CD4-positive, alpha-beta T cell treated with Interleukin-17A for 4 hours (primary cell): ENCODE measurements at regions not wholly inside any gene's neighbourhood (a gene's known extent, or its start where the extent isn't known, plus 50 kb on each side); places are given as distances from the start of the nearest gene placed in this dataset.
A peak's percentile ranks its signal among the peaks of the same experiment; 100 is the strongest.

Experiments
- DNase-seq: peaks from one replicate; pipeline ENCODE4 v3.0.0-alpha.2; 2020; ENCODE audit warnings: mixed read lengths

DNA sequence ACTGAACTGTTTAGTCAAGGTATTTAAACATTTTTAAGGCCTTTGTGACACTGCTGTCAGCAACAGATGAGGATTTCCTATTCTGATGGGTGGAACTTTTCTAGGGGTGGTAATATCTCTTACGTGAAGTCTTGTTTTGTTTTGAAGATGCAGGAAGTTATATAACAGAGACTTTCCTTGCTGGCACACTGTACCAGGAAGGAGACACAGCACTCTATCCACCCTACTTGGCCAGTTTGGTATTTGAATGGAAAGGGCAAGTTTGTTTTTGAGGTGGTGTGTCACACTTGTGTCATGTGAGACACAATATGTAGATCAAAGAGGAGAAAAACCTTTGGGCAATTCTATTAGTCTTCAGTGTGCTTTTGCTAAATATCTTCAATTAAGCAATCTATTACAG, 51.6 kb upstream of the SRP54 start:
- DNase-seq = peak; percentile 55

DNA sequence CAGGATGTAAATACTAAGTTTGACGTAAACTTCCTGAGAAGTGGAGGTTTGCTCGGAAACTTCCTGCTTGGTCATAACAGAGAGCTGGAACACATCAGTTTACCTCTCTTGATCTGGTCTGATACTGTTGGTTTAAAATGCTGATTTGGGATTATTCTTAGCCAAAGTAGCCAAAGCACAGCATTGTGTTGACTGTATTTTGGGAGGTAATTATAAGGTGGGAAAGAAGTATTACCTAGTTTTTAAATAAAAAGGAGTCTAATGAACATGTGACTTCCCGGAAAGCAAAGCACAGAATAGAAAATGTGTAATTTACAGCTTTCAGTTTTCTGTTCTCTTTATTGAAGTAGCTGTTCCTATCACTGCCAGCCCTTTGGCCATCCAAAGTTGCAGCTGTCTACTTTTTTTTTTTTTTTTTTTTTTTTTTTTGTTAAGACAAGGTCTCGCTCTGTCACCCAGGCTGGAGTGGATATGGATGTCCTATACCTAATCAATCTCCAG, 52.2 kb upstream of the SRP54 start:
- DNase-seq = peak; percentile 26

DNA sequence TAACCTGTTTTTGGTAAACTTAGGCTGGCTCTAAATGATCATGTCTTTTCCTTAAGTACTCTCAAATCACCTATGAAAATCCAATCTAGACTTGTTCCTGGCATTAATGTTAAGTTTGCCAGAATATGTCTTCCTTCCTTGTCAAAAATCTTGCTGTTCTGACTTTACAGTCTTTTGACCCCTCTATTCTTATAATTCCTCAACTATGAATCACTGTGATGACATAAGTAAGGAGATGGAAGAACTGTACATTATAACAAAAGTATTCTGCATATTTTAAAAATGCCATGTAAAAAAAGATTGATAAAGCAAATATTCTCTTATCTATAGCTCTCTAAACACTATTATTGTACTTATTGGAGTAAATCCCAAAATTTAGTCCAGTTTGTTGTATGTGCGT, 51.4 kb upstream of the BAZ1A start:
- no peak for DNase-seq
